ENCODE measurements at regions not wholly inside any gene's neighbourhood (a gene's known extent, or its start where the extent isn't known, plus 50 kb on each side); places are given as distances from the start of the nearest gene placed in this dataset.

GRCh38 chr19:46911456-46911855, 50.7 kb downstream of the ARHGAP35 start:
- no peaks in the 10 kb centered on the region for H3K36me3 ChIP-seq
- no peak for DNase-seq
- peaks cover 14% of the 10 kb centered on the region for H3K4me1 ChIP-seq
- no peak overlapping the region for H3K4me3 ChIP-seq
- no peaks in the 10 kb centered on the region for H3K27me3 ChIP-seq
- no peaks in the 10 kb centered on the region for H3K9me3 ChIP-seq (replicated peaks)
- no peak overlapping the region for H3K27ac ChIP-seq

- Histone ChIP-seq H3K36me3 (no peaks in the 10 kb centered on the region), H3K4me1 (peaks cover 4% of the 10 kb centered on the region; the same call in 1 of the 2 replicates), H3K4me3 (no peak overlapping the region), H3K27me3 (no peaks in the 10 kb centered on the region), H3K9me3 (replicated peaks) (no peaks in the 10 kb centered on the region), H3K27ac (no peak overlapping the region)
- DNase-seq, result no peak
Observed at GRCh38 chr19:46913198-46913851, 52.5 kb downstream of the ARHGAP35 start.

- H3K4me3 ChIP-seq, result no peak overlapping the region
- H3K4me1 ChIP-seq, result 0 out of 2 replicates have a peak, but pooled peaks cover 3% of the 10 kb centered on the region
- H3K27me3 ChIP-seq, result no peaks in the 10 kb centered on the region
- no peaks in the 10 kb centered on the region for H3K9me3 ChIP-seq (replicated peaks)
- no peak for DNase-seq
- peaks cover 3% of the 10 kb centered on the region; the same call in 1 of the 2 replicates for H3K36me3 ChIP-seq
- no peak overlapping the region for H3K27ac ChIP-seq
Observed at GRCh38 chr19:46913852-46914430, 53.1 kb downstream of the ARHGAP35 start.

GRCh38 chr19:46915386-46915785, 54.6 kb downstream of the ARHGAP35 start:
- no peaks in the 10 kb centered on the region for H3K27me3 ChIP-seq
- H3K27ac ChIP-seq, result no peak overlapping the region
- no peaks in the 10 kb centered on the region for H3K9me3 ChIP-seq (replicated peaks)
- no peak overlapping the region for H3K4me3 ChIP-seq
- 0 out of 2 replicates have a peak, but pooled peaks cover 3% of the 10 kb centered on the region for H3K4me1 ChIP-seq
- no peak for DNase-seq
- peaks cover 12% of the 10 kb centered on the region; the same call in 1 of the 2 replicates for H3K36me3 ChIP-seq

GRCh38 chr19:46917002-46917401, 56.2 kb downstream of the ARHGAP35 start:
- no peaks in the 10 kb centered on the region for H3K27me3 ChIP-seq
- H3K36me3 ChIP-seq, result peaks cover 27% of the 10 kb centered on the region; the same call in 1 of the 2 replicates
- DNase-seq, result no peak
- 0 out of 2 replicates have a peak, but pooled peaks cover 3% of the 10 kb centered on the region for H3K4me1 ChIP-seq
- H3K9me3 ChIP-seq (replicated peaks), result no peaks in the 10 kb centered on the region
- H3K27ac ChIP-seq, result no peak overlapping the region
- no peak overlapping the region for H3K4me3 ChIP-seq

GRCh38 chr19:46919324-46919723, 58.5 kb downstream of the ARHGAP35 start:
- no peak for DNase-seq
- H3K27ac ChIP-seq, result no peak overlapping the region

GRCh38 chr19:46920362-46920761, 59.6 kb downstream of the ARHGAP35 start:
- DNase-seq, result no peak
- H3K36me3 ChIP-seq, result peaks cover 43% of the 10 kb centered on the region; the same call in 1 of the 2 replicates
- no peak overlapping the region for H3K4me3 ChIP-seq
- no peak overlapping the region for H3K27ac ChIP-seq
- H3K4me1 ChIP-seq, result 0 out of 2 replicates have a peak, but pooled peaks cover 1% of the 10 kb centered on the region
- H3K27me3 ChIP-seq, result no peaks in the 10 kb centered on the region
- no peaks in the 10 kb centered on the region for H3K9me3 ChIP-seq (replicated peaks)

More at GRCh38 chr19:46919324-46919723, 58.5 kb downstream of the ARHGAP35 start:
- Histone ChIP-seq H3K9me3 (replicated peaks) (no peaks in the 10 kb centered on the region), H3K4me1 (0 out of 2 replicates have a peak, but pooled peaks cover 3% of the 10 kb centered on the region), H3K4me3 (no peak overlapping the region), H3K27me3 (no peaks in the 10 kb centered on the region), H3K36me3 (peaks cover 39% of the 10 kb centered on the region; the same call in 1 of the 2 replicates)

- Histone ChIP-seq H3K4me3 (no peak overlapping the region), H3K4me1 (no peaks in the 10 kb centered on the region), H3K9me3 (replicated peaks) (no peaks in the 10 kb centered on the region), H3K36me3 (peaks cover 43% of the 10 kb centered on the region; the same call in 1 of the 2 replicates), H3K27me3 (no peaks in the 10 kb centered on the region), H3K27ac (no peak overlapping the region)
- no peak for DNase-seq
Observed at GRCh38 chr19:46921071-46921470, 60.3 kb downstream of the ARHGAP35 start.

GRCh38 chr19:46922465-46922864, 61.7 kb downstream of the ARHGAP35 start:
- H3K36me3 ChIP-seq, result peaks cover 43% of the 10 kb centered on the region; the same call in 1 of the 2 replicates
- no peak for DNase-seq
- H3K4me3 ChIP-seq, result no peak overlapping the region

GRCh38 chr19:46924874-46925547, 64.2 kb downstream of the ARHGAP35 start:
- Histone ChIP-seq H3K27me3 (no peaks in the 10 kb centered on the region), H3K4me1 (0 out of 2 replicates have a peak, but pooled peaks cover 3% of the 10 kb centered on the region), H3K36me3 (peaks cover 34% of the 10 kb centered on the region), H3K9me3 (replicated peaks) (no peaks in the 10 kb centered on the region), H3K27ac (no peak overlapping the region), H3K4me3 (no peak overlapping the region)
- no peak for DNase-seq

More at GRCh38 chr19:46922465-46922864, 61.7 kb downstream of the ARHGAP35 start:
- 0 out of 2 replicates have a peak, but pooled peaks cover 3% of the 10 kb centered on the region for H3K4me1 ChIP-seq
- H3K9me3 ChIP-seq (replicated peaks), result no peaks in the 10 kb centered on the region
- H3K27me3 ChIP-seq, result no peaks in the 10 kb centered on the region
- H3K27ac ChIP-seq, result no peak overlapping the region

- H3K36me3 ChIP-seq, result peaks cover 29% of the 10 kb centered on the region
- no peak overlapping the region for H3K27ac ChIP-seq
- H3K9me3 ChIP-seq (replicated peaks), result no peaks in the 10 kb centered on the region
- no peak overlapping the region for H3K4me3 ChIP-seq
- no peaks in the 10 kb centered on the region for H3K27me3 ChIP-seq
- H3K4me1 ChIP-seq, result 0 out of 2 replicates have a peak, but pooled peaks cover 3% of the 10 kb centered on the region
- no peak for DNase-seq
Observed at GRCh38 chr19:46925548-46925950, 64.8 kb downstream of the ARHGAP35 start.

GRCh38 chr19:46926170-46927071, 65.6 kb downstream of the ARHGAP35 start:
- Histone ChIP-seq H3K36me3 (peaks cover 21% of the 10 kb centered on the region), H3K27ac (no peak overlapping the region), H3K4me3 (no peak overlapping the region), H3K27me3 (no peaks in the 10 kb centered on the region), H3K9me3 (replicated peaks) (no peaks in the 10 kb centered on the region), H3K4me1 (0 out of 2 replicates have a peak, but pooled peaks cover 3% of the 10 kb centered on the region)
- no peak for DNase-seq

- Histone ChIP-seq H3K9me3 (replicated peaks) (no peaks in the 10 kb centered on the region), H3K27me3 (no peaks in the 10 kb centered on the region), H3K4me1 (0 out of 2 replicates have a peak, but pooled peaks cover 3% of the 10 kb centered on the region), H3K27ac (no peak overlapping the region), H3K36me3 (peaks cover 15% of the 10 kb centered on the region), H3K4me3 (no peak overlapping the region)
- no peak for DNase-seq
Observed at GRCh38 chr19:46927106-46927505, 66.3 kb downstream of the ARHGAP35 start.

- Histone ChIP-seq H3K36me3 (peaks cover 8% of the 10 kb centered on the region), H3K4me1 (0 out of 2 replicates have a peak, but pooled peaks cover 3% of the 10 kb centered on the region), H3K27me3 (no peaks in the 10 kb centered on the region), H3K4me3 (no peak overlapping the region), H3K27ac (no peak overlapping the region), H3K9me3 (replicated peaks) (no peaks in the 10 kb centered on the region)
- DNase-seq, result no peak
Observed at GRCh38 chr19:46927893-46928292, 67.1 kb downstream of the ARHGAP35 start.

Measured in SJCRH30 (cell line).